Thyroid gland (tissue), 4 donors: ENCODE measurements at regions not wholly inside any gene's neighbourhood (a gene's known extent, or its start where the extent isn't known, plus 50 kb on each side); places are given as distances from the start of the nearest gene placed in this dataset.

Experiments used
- DNase-seq, 2 donors: peaks; one replicate each; pipeline ENCODE4 v3.0.0-alpha.2; 2019
- H3K27ac ChIP-seq, 3 donors: fragments of 200-600 bp; sonication (generic); 1 replicate in 2 of 3; 2 replicates in 1 of 3; pipeline ENCODE4 v1.5.1; 2016 to 2019; ENCODE audit warnings: mild to moderate bottlenecking in 1 of 3, moderate library complexity in 1 of 3
- H3K27me3 ChIP-seq: fragments of 200-600 bp; sonication (generic); one replicate; pipeline ENCODE4 v1.5.1; 2019
- H3K36me3 ChIP-seq, 2 donors: fragments of 200-600 bp; sonication (generic); one replicate each; pipeline ENCODE4 v1.5.1; 2016 to 2019
- H3K4me1 ChIP-seq, 2 donors: fragments of 200-600 bp; sonication (generic); one replicate each; pipeline ENCODE4 v1.5.1; 2017 to 2019
- H3K4me3 ChIP-seq, 3 donors: fragments of 200-600 bp; sonication (generic); replicated peaks in 1 of 3; 1 replicate in 2 of 3; 2 replicates in 1 of 3; pipeline ENCODE4 v1.5.1; 2016; ENCODE audit warnings: mild to moderate bottlenecking in 1 of 3
- H3K9me3 ChIP-seq: fragments of 200-600 bp; sonication (generic); one replicate; pipeline ENCODE4 v1.5.1; 2017
- POLR2A ChIP-seq, 2 donors: fragments of 450-650 bp; IDR thresholded peaks; one replicate each; pipeline ENCODE4 v1.6.1; 2017; ENCODE audit warnings: antibody characterized with exemption in 2 of 2, mild to moderate bottlenecking in 2 of 2, moderate library complexity in 1 of 2
- WGBS, 2 donors: methylation state at CpG; one replicate each; pipeline ENCODE4 v1.1.5; 2017; 5-methylcytosine and 5-hydroxymethylcytosine counted together
- intact Hi-C: fragments of 100-400 bp; cut with DNase I; formaldehyde crosslinking; loops from one replicate; pipeline ENCODE4 v1.15.1; 2023
- TF ChIP-seq, protein P1 (sequence below), 6 experiments: fragments of 200-600 bp in 3 of 6; fragments of 450-650 bp in 3 of 6; sonication (generic) in 3 of 6; IDR thresholded peaks; one replicate each; pipeline ENCODE4 v1.5.1; 2016 to 2019; ENCODE audit warnings: antibody characterized with exemption in 6 of 6, mild to moderate bottlenecking in 2 of 6, inconsistent platforms in 1 of 6, moderate library complexity in 1 of 6

DNA sequence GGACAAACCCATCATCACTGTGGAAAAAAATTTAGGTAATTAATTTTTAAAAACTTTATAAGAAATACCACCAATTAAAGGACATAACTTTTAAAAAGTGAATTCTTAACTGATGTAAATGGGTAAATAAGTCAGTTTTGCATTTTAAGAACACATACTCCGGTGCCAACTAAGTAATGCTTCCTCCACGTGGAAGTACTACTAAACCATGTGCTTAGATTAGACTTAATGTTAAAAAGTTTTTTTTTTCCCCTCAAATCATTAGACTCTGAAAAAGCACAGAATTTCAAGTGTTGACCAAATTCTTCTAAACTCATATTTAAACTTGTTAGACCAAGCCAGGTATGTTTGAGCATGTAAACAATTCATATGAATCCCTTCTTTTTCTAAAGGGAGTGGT, 242.0 kb downstream of the NFKBIZ start:
- no peak overlapping the region for H3K4me3 ChIP-seq
- no peaks in the 10 kb centered on the region for H3K9me3 ChIP-seq
- intact Hi-C loops = no loop called here
- H3K36me3 ChIP-seq = no peaks in the 10 kb centered on the region
- no peak for TF ChIP-seq POLR2A (IDR thresholded peaks at IDR 0.05)
- TF ChIP-seq, protein P1, sequence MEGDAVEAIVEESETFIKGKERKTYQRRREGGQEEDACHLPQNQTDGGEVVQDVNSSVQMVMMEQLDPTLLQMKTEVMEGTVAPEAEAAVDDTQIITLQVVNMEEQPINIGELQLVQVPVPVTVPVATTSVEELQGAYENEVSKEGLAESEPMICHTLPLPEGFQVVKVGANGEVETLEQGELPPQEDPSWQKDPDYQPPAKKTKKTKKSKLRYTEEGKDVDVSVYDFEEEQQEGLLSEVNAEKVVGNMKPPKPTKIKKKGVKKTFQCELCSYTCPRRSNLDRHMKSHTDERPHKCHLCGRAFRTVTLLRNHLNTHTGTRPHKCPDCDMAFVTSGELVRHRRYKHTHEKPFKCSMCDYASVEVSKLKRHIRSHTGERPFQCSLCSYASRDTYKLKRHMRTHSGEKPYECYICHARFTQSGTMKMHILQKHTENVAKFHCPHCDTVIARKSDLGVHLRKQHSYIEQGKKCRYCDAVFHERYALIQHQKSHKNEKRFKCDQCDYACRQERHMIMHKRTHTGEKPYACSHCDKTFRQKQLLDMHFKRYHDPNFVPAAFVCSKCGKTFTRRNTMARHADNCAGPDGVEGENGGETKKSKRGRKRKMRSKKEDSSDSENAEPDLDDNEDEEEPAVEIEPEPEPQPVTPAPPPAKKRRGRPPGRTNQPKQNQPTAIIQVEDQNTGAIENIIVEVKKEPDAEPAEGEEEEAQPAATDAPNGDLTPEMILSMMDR (IDR thresholded peaks at IDR 0.05) = no peak
- DNase-seq = no peak
- H3K4me1 ChIP-seq = peaks cover 0 to 9% of the 10 kb centered on the region in 2 donors
- no peak overlapping the region for H3K27ac ChIP-seq
- 90 to 93% methylated on average over 2 of the region's 2 CpGs for WGBS, 2 donors
- H3K27me3 ChIP-seq = no peaks in the 10 kb centered on the region

DNA sequence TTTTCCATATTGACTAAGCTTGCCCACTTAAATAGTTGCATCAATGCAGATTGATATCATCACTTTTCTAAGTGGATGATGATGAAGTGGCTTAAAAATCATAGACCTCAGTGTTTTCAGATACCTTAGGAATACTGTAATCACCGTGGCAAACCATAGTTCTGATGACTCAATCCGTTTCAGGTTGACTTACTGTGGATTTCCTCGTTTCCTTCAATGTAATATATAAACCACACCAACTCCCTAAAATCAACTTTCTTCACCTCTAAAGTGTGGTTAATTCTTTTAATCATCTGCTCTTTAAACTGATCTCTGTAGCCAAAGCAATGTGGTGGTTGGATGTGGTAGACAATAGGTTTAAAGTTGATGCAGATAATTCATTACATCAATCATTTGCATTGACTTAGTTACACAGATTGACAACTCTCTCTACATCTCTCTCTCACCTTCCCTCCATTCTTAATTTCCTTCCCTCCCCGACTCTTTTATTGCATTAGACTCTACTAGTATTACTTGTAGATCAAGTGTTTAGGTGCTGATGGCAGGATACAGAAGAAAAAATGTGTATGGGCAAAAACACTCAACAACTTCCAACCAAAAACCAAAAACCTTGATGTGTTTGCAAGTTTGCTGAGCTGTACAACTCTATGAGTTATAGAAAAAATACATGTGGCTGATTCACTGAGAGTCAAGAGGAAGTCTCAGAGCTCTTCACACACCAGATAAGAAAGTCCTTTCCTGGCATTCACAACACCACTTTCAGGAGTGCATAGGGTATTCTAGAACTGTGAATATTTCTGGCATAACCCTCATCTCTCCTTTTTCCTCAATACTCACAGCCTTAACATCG, 243.5 kb downstream of the NFKBIZ start:
- Histone ChIP-seq H3K4me3 (no peak overlapping the region), H3K4me1 (no peaks in the 10 kb centered on the region), H3K36me3 (no peaks in the 10 kb centered on the region), H3K27me3 (no peaks in the 10 kb centered on the region), H3K9me3 (no peaks in the 10 kb centered on the region), H3K27ac (no peak overlapping the region)
- no peak for DNase-seq
- intact Hi-C loops = no loop called here
- TF ChIP-seq, protein P1 (IDR thresholded peaks at IDR 0.05) = no peak
- no peak for TF ChIP-seq POLR2A (IDR thresholded peaks at IDR 0.05)
- WGBS, 2 donors = 88 to 90% methylated on average over 5 of the region's 5 CpGs

- intact Hi-C loops = no loop called here
- no peaks in the 10 kb centered on the region for H3K36me3 ChIP-seq
- no peaks in the 10 kb centered on the region for H3K27me3 ChIP-seq
- H3K27ac ChIP-seq = no peak overlapping the region
- no peak for DNase-seq
- TF ChIP-seq POLR2A (IDR thresholded peaks at IDR 0.05) = no peak
- TF ChIP-seq, protein P1 (IDR thresholded peaks at IDR 0.05) = no peak
- H3K9me3 ChIP-seq = no peaks in the 10 kb centered on the region
- H3K4me3 ChIP-seq = no peak overlapping the region
- H3K4me1 ChIP-seq = no peaks in the 10 kb centered on the region
These were observed 245.2 kb downstream of the NFKBIZ start for GRCh38 chr3:102094506-102094905.

DNA sequence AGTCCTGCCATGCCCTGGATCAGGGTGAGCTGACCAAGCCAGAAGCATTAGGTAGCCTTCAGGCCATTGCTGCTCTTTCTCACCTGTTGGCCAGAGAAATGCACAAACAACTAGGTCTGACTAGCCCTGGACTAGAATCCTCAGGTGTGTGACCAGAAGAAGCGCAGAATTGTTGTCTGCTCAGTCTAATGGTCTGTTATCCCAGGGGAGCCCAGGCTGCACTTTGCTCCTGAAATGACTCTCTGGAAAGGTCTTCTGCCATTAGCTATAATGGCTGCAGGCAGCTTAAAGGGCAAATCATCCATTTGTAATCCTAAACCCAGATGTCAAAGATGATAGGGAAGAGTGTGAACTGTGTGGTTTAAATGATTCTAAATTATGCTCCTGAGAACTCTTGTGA, 246.1 kb downstream of the NFKBIZ start:
- intact Hi-C loops = no loop called here
- no peaks in the 10 kb centered on the region for H3K36me3 ChIP-seq
- no peak overlapping the region for H3K27ac ChIP-seq
- 88 to 100% methylated on average over 1 of the region's 1 CpG for WGBS, 2 donors
- no peaks in the 10 kb centered on the region for H3K4me1 ChIP-seq
- TF ChIP-seq, protein P1 (IDR thresholded peaks at IDR 0.05) = no peak
- TF ChIP-seq POLR2A (IDR thresholded peaks at IDR 0.05) = no peak
- no peak overlapping the region for H3K4me3 ChIP-seq
- DNase-seq = no peak
- no peaks in the 10 kb centered on the region for H3K9me3 ChIP-seq
- no peaks in the 10 kb centered on the region for H3K27me3 ChIP-seq

DNA sequence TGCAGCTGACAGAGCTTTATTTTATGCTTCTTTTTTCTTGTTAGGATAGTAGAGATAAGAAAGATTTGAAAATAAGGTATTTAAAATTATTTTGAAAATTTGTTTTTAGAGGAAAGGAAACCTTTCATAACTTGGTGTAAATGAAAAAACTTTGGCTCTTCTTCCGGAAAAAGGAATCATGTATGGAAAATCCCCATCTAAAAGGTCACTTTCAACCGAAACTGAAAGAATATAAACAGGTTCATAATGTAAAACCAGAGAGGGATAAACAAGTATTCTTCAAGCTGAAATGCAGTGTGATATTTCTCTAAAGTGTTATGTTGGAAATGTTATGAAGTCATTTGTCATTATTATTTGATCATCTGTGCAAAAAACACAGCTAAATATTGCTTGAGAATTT, 246.8 kb downstream of the NFKBIZ start:
- Histone ChIP-seq H3K36me3 (no peaks in the 10 kb centered on the region), H3K27me3 (no peaks in the 10 kb centered on the region), H3K4me3 (no peak overlapping the region), H3K27ac (no peak overlapping the region), H3K9me3 (no peaks in the 10 kb centered on the region), H3K4me1 (no peaks in the 10 kb centered on the region)
- DNase-seq = no peak
- intact Hi-C loops = no loop called here
- TF ChIP-seq POLR2A (IDR thresholded peaks at IDR 0.05) = no peak
- TF ChIP-seq, protein P1 (IDR thresholded peaks at IDR 0.05) = no peak
- WGBS, 2 donors = 77 to 83% methylated on average over 2 of the region's 2 CpGs
